SHP77 treated with DMSO at 0.1 percent for 48 hours (cell line): ENCODE measurements at regions not wholly inside any gene's neighbourhood (a gene's known extent, or its start where the extent isn't known, plus 50 kb on each side); places are given as distances from the start of the nearest gene placed in this dataset.

ENCODE experiments used
- DNase-seq: peaks from one replicate; lab custom pipeline; 2025; lab: John Stamatoyannopoulos, UW

DNA sequence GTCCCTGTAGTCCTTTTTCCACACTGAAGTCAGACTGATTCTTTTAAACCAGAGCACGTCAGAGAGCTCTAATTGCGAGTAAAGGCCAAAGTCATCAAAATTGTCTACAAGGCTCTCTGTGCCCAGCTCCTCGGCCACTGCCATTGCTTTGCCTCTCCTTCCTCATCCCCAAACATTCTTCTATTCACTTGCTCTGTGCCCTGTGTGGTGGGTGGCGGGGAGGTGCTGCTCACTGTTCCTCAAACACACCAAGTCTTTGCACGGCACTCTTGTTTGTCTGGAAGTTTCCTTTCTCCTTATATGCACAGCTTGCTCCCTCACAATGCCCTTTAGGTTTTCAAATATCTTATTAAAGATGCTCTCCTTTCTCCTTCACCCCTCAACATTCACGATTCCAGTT, 100.1 kb upstream of the FSHR start:
- DNase-seq = no peak

DNA sequence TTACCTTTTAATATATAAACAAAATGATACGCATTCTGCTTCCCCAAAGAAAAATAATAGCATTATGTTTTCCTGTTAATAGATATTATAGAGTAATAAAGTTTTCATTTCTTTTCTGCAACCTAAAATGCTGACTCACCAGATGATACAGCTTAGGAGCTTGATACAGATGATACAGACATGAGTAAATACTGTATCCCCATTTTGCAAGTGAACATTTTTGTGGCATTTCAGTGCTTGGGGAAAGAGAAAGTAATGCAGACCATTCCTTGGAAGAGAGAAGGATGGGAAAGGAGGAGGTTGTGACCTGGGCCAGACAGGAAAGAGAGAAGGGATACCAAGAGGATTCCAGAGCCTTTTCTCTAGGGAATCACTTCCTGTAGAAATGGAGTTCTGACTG, 97.5 kb upstream of the FSHR start:
- DNase-seq = no peak

DNA sequence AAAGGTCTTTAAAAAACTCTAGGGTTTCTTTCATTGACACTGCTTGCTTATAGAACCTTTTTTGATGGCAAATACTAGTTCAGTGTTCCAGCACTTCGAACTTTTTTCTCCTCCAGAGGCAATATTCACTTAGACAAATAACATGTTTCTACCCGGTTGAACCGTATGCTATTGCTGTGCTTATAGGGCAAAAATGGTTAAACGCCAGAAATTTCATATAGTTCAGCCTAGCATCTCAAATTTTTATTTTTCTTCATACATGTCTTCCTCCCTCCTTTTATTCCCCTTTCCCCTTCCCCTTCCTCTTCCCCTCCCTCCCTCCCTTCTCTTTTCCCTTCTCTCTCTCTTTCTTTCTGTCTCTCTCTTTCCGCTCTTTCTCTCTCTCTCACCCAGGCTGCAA, 96.9 kb upstream of the FSHR start:
- DNase-seq = no peak

DNA sequence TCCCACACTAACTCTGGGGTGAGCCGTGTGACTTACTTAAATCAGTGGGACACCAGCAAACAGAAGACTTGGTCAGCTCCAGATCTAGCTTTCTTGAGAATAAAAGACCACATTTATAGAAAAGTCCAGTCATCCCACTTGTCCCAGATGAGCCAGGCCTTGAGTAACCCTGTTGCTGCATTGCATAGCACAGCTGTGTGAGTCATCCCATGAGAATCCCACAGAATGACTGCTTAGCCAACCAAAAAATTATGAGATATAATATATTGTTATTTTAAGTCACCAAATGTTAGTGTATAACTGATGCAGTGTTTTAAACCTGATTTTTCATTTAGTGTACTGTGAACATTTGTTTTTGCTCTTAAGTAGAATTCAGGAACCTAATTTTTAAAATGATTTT, 94.2 kb upstream of the FSHR start:
- DNase-seq = no peak

DNA sequence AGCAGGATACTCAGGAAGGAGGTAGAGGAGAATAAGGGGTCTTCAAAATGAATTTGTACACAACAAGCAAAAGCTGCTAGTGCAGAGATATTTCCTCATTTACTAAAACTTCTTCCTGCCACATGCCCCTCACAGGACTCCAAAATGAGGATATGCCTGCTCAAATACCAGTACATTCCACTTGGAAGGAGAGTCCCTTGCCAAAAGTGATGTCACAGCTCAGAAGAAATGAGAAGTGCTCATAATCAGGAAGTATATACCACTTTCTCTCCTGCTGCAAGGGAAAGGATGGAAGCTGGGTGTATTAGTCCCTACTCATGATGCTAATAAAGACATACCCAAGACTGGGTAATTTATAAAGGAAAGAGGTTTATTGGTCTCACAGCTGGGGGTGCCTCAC, 87.7 kb upstream of the FSHR start:
- no peak for DNase-seq

DNA sequence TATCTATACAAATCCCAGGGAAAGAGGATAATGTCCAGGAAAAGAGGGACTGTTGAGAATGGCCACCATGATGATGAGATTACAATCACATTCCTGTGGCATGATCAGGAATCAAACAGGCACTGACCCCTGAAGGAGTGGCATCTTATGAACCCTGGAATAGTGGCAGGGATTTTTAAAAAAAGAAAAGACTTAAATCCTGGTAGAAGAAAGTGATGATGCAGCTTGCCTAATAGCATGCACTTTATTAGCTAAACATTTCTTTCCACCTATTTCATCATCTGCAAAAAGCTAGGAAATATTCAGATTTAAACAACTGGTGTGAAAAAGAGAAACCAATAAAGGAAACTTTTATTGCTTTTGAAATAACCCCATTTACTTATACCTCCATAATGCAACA, 87.2 kb upstream of the FSHR start:
- no peak for DNase-seq

DNA sequence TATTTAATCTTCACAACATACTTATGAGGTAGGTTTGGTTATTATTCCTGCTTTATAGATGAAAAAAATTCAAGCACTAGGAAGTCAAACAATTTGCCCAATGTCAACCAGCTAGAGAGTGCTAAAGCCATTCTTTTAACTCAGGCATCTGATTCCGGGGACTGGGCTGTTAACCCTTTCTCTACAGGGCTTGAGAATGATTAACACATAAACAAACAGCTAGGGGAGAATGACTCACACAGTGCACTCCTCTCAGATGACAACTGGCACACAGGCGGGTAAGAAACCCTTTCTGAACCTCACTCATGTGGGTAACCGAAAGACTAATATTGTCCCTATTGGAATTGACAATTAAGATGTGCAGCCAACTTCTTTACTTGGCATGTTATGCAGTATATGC, 86.3 kb upstream of the FSHR start:
- no peak for DNase-seq

DNA sequence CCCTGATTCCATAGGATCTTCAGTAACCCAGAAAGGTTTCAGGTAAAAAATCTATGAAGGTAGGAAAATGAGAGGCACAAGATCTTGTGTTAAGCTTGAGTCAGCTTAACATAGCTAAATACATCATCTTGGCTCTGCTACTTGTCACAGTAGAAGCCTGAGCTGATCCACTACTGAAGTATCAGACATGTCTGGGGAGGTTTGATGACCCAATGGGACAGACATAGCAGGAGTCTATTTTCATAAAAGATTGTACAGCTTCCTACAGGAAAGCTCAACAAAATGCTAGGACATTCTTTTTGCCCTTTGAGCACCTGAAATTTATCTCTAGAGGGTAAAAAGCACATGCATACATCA, 84.3 kb upstream of the FSHR start:
- DNase-seq = no peak

DNA sequence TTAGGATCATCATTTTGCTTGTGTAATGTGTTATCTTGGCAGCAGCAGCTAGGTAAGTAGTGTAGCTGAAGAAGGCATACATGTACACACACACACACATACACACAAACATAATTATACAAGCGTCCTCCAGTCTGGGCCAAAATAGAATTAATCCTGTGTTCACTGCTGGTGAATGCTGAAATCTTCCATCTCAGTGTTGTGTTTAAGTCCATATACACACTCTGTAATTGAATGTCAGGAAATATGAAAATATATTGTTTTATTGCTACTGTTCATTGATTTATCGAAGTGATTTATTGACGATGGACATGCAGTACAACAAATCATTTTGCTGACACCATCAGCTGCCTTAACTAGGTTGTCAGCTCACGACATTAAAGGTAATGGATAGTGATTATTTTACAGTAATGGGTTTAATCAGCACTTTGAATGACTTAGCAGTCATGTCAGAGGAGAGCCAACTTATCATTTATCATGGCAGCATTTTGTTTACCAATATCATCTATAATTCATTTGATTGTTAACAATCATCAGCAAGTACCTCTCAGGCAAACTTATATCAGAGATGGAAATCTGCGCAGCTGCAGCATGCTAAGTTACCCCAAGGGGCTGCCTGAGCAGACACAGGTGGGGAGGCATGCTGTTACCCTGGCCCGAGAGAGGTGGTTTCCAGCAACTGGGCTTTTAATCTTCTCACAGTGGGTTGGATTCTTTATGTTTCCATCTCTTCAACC, 83.7 kb upstream of the FSHR start:
- DNase-seq = no peak

DNA sequence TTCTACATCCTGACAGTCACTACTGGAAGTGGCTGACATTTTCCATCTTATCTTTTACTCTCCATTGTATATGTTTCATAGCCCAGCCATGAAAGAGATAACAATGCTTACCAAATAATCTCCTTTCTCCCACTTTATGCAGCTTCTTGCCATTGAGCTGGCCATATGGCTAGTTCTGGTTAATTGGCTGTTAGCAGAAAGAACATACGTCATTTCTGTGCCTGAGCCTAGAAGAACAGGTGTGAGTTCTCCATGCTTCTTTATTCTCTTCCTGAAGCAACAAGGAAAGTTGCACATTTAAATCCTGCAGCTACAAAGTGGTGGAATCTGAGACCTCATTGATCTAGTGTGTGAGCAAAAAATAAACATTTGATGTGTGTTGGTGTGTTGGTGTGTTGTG, 82.0 kb upstream of the FSHR start:
- no peak for DNase-seq

DNA sequence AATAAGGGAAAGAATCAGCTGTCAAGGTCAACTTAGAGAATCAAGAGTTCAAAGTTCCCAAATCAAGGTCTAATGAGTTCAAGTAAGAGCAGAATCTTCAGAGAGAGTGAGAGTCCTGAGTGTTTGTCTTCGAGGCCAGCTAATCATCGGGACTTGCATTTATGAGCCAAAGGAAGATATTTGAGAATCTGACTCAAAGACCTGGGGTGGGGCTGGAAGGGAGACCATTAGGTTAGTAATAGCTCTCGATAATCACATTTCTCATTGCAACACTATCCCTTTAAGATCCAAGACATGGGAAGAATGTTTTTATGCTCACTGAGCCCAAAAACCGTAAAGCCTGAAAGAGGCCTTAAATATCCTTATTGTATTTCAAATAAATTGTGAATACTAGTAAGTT, 72.0 kb upstream of the FSHR start:
- DNase-seq = no peak

DNA sequence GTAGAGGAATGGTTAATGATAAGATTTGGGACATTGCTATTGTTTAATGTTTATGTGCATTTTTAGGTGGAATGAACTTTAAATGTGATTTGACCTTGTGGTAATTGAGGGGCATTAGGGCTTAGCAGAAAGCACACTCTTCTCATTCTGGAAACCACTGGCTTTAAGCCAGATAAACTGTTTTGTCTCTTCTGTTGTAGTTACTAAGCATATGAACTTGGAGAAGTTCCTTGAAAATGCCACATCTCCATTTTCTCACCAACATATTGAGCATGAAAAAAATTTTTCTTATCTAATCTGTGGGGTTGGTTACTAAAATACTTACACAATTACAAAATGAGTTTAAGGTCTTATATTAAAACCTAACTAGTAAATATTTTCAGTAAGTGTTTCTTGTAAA, 70.8 kb upstream of the FSHR start:
- no peak for DNase-seq

DNA sequence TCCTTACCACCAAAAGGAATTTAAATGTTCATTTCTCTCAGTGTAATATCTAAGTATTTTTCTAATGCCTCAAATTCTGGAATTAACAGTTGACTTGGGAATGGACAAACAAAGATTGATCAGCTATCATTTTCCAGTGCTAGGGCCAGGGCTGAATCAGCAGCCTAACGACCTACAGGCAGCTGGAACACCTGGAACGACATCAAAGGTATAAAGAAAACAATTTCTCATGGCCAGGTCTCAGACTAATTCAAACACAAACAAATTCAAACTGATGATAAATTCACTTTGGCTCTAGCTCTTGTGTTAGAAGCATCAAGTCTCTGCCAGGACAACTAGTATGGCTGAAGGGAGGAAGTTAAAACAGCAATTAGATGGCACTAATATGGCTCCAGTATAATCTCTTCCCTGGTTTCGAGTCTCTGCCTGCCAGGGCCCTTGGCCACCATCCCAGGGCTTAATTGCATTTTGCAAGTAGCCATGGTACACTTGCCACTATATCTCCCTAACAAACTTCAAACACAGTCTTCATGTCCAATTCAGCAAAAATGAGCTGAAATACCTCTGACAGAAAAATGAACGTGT, 70.2 kb upstream of the FSHR start:
- no peak for DNase-seq

DNA sequence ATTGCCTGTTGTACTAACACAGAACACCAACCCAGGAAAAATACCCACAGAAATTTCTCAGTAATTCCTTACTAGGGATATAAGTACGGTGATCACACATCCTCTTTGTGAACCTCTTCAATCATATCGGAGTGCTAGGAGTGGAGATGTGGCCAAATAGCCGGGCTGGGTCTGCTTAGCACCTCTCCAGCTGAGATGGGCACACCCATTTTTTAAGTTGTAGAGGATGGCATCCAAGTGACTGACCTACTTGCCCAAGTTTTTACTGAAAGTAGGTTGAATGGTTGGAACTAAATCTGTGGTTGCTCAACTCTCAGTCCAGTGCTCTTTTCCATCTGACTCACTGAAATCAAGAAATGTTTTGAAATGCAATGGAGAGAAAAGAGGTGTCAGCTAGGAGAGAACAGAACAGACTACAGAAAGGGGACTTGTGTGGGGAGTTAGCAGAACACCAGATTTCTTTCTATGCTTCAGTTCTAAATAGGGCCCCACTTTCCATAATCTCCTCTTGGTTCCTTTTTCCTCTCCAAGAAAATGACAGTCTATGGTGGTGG, 68.7 kb upstream of the FSHR start:
- no peak for DNase-seq

DNA sequence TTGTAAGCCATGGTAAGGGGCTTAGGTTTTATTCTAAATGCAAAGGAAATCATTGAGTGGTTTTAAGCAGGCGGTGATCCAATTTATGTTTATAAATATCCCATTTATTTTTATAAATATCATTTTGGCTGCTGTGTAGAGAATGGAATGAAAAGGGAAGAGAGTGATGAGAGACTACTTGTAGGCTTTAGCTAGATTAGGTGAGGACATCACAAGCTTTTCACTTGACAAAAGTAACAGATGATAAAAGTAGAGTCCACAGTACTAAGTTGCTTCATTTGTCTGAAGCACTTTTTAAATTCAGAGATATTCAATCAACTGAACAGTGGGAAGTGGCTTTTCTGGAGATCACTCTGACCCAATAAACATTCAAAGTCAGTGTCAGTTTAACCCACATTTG, 65.4 kb upstream of the FSHR start:
- no peak for DNase-seq

DNA sequence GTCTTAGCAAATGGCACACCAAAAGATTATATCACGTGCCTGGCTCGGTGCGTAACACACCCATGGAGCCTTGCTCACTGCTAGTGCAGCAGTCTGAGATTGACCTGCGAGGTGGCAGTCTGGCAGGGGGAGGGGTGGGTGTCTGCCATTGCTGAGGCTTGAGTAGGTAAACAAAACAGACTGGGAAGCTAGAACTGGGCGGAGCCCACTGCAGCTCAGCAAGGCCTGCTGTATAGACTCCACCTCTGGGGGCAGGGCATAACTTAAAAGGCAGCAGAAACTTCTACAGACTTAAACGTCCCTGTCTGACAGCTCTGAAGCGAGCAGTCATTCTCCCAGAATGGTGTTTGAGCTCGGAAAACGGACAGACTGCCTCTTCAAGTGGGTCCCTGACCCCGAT, 55.9 kb upstream of the FSHR start:
- DNase-seq = no peak

DNA sequence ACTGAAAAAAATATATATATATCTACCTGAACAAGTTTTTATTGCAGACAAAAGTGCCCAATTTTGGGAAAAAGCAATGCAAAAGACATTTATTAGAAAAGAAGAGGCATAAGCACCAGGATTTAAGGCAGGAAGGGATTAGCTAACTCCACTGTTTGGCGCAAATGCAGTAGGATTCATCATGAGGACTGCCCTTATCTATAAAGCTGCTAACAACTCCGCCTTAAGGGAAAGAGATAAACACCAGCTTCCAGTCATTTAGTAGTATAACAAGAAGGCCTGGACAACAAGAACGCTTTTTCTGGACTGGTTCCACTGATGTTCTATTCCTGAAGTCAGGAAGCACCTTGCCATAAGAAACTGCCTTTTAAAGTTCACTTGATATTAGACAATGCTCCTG, 52.9 kb upstream of the FSHR start:
- DNase-seq = no peak
